ENCODE measurements at regions not wholly inside any gene's neighbourhood (a gene's known extent, or its start where the extent isn't known, plus 50 kb on each side); places are given as distances from the start of the nearest gene placed in this dataset.

DNA sequence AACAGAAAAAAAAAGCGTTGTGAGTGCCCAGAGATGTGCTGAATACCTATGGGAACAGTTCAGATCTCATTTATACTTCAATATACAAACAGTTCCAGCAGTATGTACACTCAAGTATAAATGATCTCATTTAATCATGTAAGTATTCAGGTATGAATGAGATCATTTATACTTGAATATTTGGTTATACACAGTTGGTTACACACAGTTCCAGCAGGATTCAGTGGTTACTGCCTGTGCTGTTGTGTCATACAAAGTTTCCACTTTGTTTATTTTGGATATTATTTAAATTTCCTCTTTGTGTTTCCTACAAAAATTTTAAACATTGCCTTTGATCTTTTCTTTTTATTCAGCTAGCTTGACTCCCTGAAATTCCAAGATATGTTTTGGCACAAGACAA lies 293.5 kb upstream of the SLC39A10 start:
- CTCF ChIA-PET: no interaction called here
- H3K4me1 ChIP-seq: peaks cover 21% of the 10 kb centered on the region
- 87% methylated on average over 1 of the region's 1 CpG for WGBS (ENCODE audit: missing lambda C conversion rate)
- 0 out of 3 replicates have a peak, but pooled peaks cover 3% of the 10 kb centered on the region for H3K9me3 ChIP-seq
- peak overlapping the region; percentile 46 for H3K4me2 ChIP-seq
- peak in 1 of 2 experiments; percentile 13 for DNase-seq (ENCODE audit: low read depth in 1 of 2, low spot score in 1 of 2)
- TF ChIP-seq ZFP36 (IDR thresholded peaks at IDR 0.05; ENCODE audit: borderline replicate concordance, partially characterized antibody) (no peak), PHF8 (IDR thresholded peaks at IDR 0.05; ENCODE audit: borderline replicate concordance, low read depth) (no peak), MAZ (IDR thresholded peaks at IDR 0.05; ENCODE audit: borderline replicate concordance, low read depth, low read length) (no peak), RCOR1 (IDR thresholded peaks at IDR 0.05; ENCODE audit: low read depth, low read length) (no peak), HEYL (CRISPR knock-in tag; IDR thresholded peaks at IDR 0.05) (no peak), HOXB13 (CRISPR knock-in tag; IDR thresholded peaks at IDR 0.05; ENCODE audit: low read depth) (no peak), FOXS1 (CRISPR knock-in tag; IDR thresholded peaks at IDR 0.05) (no peak), KDM1A (IDR thresholded peaks at IDR 0.05; ENCODE audit: low read depth) (no peak), NR3C1 (IDR thresholded peaks at IDR 0.05) (no peak)
- TF ChIP-seq, protein P1, sequence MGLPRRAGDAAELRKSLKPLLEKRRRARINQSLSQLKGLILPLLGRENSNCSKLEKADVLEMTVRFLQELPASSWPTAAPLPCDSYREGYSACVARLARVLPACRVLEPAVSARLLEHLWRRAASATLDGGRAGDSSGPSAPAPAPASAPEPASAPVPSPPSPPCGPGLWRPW (IDR thresholded peaks at IDR 0.05): no peak
- no peak for ATAC-seq
- no peak overlapping the region for H3K4me3 ChIP-seq
- peak overlapping the region; percentile 53 to 62 for H3K27ac ChIP-seq
- FAIRE-seq: no peak
- POLR2A ChIA-PET: no interaction called here

DNA sequence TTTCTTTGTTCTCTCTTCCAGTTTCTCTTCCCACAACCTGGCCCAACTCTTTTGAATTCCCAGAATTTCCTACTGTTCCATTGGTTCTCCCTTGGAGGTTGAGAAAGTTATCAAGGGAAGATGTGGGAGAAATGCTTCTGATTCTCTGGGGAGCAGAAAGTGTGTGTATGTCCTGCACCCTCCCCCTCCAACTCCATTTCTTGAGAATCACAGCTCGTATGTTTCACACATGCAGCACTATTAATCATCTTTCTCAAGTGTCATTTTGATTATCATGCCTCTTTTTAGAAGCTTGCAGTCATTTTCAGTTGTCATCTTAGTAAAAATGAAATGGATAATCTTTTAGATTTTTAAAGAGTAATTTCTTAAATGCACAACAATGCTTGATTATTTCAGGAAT lies 296.8 kb upstream of the SLC39A10 start:
- peaks cover 21% of the 10 kb centered on the region for H3K4me1 ChIP-seq
- ChIA-PET CTCF (no interaction called here), POLR2A (no interaction called here)
- TF ChIP-seq, protein P1 (IDR thresholded peaks at IDR 0.05): no peak
- TF ChIP-seq, protein P2, sequence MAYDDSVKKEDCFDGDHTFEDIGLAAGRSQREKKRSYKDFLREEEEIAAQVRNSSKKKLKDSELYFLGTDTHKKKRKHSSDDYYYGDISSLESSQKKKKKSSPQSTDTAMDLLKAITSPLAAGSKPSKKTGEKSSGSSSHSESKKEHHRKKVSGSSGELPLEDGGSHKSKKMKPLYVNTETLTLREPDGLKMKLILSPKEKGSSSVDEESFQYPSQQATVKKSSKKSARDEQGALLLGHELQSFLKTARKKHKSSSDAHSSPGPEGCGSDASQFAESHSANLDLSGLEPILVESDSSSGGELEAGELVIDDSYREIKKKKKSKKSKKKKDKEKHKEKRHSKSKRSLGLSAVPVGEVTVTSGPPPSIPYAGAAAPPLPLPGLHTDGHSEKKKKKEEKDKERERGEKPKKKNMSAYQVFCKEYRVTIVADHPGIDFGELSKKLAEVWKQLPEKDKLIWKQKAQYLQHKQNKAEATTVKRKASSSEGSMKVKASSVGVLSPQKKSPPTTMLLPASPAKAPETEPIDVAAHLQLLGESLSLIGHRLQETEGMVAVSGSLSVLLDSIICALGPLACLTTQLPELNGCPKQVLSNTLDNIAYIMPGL (CRISPR knock-in tag; IDR thresholded peaks at IDR 0.05; ENCODE audit: borderline replicate concordance): no peak
- no peak for TF ChIP-seq POLR2A (IDR thresholded peaks at IDR 0.05; ENCODE audit: low read length)
- no peak for TF ChIP-seq ZNF302 (CRISPR knock-in tag; IDR thresholded peaks at IDR 0.05)
- TF ChIP-seq, protein P3, sequence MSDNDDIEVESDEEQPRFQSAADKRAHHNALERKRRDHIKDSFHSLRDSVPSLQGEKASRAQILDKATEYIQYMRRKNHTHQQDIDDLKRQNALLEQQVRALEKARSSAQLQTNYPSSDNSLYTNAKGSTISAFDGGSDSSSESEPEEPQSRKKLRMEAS (IDR thresholded peaks at IDR 0.05): no peak
- no peak for TF ChIP-seq HEYL (CRISPR knock-in tag; IDR thresholded peaks at IDR 0.05)
- TF ChIP-seq EHMT2 (IDR thresholded peaks at IDR 0.05; ENCODE audit: low read depth): no peak
- no peak for TF ChIP-seq NFE2L2 (conservative IDR thresholded peaks at IDR 0.05; ENCODE audit: low read length)
- DNase-seq (ENCODE audit: low read depth in 1 of 2, low spot score in 1 of 2) (no peak), FAIRE-seq (no peak), ATAC-seq (no peak)
- H3K4me2 ChIP-seq: no peak overlapping the region
- no peak overlapping the region for H3K4me3 ChIP-seq
- 72% methylated on average over 1 of the region's 1 CpG for WGBS (ENCODE audit: missing lambda C conversion rate)
- 0 out of 3 replicates have a peak, but pooled peaks cover 2% of the 10 kb centered on the region for H3K9me3 ChIP-seq
- H3K27ac ChIP-seq: no peak overlapping the region

DNA sequence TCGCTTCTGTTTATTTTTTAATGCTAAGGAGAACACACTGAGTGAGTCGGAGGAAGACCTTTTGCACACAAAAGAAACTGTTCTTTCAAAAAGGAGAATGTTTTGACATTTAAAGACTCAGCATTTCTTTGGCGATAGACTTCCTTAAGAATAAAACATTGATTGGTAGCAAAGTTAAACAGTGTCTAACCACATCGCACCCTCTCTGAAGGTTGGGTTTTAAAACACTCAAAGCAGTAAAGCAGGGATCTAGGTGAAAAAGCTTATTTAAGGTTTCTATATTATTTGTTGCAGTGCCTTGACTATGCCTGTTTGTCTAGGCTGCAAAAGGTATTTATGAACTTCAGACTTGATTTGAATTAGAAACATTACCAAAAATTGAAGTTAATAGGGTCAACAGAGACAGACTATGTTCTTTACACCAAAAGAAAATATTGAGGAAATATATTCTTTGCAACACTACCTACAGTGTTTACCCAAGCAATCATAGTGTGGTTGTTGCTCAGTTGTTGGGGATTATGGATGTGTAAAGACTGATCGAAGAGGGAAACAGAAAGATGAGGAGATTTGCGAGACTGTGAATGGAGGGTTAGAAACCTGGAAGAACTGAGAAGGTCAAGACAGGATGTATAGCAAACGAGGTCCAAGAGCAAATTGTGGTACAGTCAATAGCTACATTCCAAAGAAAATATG lies 297.8 kb upstream of the SLC39A10 start:
- H3K4me2 ChIP-seq: no peak overlapping the region
- peaks cover 15% of the 10 kb centered on the region for H3K4me1 ChIP-seq
- ATAC-seq (no peak), DNase-seq (ENCODE audit: low read depth in 1 of 2, low spot score in 1 of 2) (no peak), FAIRE-seq (no peak)
- no peak overlapping the region for H3K27ac ChIP-seq
- H3K9me3 ChIP-seq: no peaks in the 10 kb centered on the region
- WGBS (ENCODE audit: missing lambda C conversion rate): 76% methylated on average over 7 of the region's 7 CpGs
- H3K4me3 ChIP-seq: no peak overlapping the region
- TF ChIP-seq NR3C1 (IDR thresholded peaks at IDR 0.05): no peak
- no peak for TF ChIP-seq HOXB5 (CRISPR knock-in tag; IDR thresholded peaks at IDR 0.05)
- no peak for TF ChIP-seq RFX5 (IDR thresholded peaks at IDR 0.05)
- no peak for TF ChIP-seq EHMT2 (IDR thresholded peaks at IDR 0.05; ENCODE audit: low read depth)
- no peak for TF ChIP-seq RARB (CRISPR knock-in tag; IDR thresholded peaks at IDR 0.05)
- no peak for TF ChIP-seq ZNF302 (CRISPR knock-in tag; IDR thresholded peaks at IDR 0.05)
- TF ChIP-seq MAFK (IDR thresholded peaks at IDR 0.05; ENCODE audit: partially characterized antibody): no peak
- TF ChIP-seq CBX2 (IDR thresholded peaks at IDR 0.05; ENCODE audit: borderline replicate concordance, low read depth): no peak
- no peak for TF ChIP-seq POLR2AphosphoS2 (conservative IDR thresholded peaks at IDR 0.05; ENCODE audit: low read length)
- TF ChIP-seq KDM1A (IDR thresholded peaks at IDR 0.05; ENCODE audit: low read depth): no peak
- no peak for TF ChIP-seq CHD2 (IDR thresholded peaks at IDR 0.05; ENCODE audit: low read length, partially characterized antibody)
- no peak for TF ChIP-seq FOXS1 (CRISPR knock-in tag; IDR thresholded peaks at IDR 0.05)
- TF ChIP-seq KDM5A (IDR thresholded peaks at IDR 0.05): no peak
- TF ChIP-seq TFCP2L1 (CRISPR knock-in tag; IDR thresholded peaks at IDR 0.05): no peak
- TF ChIP-seq MYC (IDR thresholded peaks at IDR 0.05; ENCODE audit: borderline replicate concordance, low read length): no peak
- ChIA-PET POLR2A (no interaction called here), CTCF (interaction anchor here (0.7 kb wide), 1 partner anchor 805 kb away, joined by 3 read pairs; no protein-coding TSS in a partner anchor)
